HG02610 (cell line): ENCODE measurements at regions not wholly inside any gene's neighbourhood (a gene's known extent, or its start where the extent isn't known, plus 50 kb on each side); places are given as distances from the start of the nearest gene placed in this dataset.

Experiments used
- ATAC-seq: cut with Tn5 transposase; IDR thresholded peaks from one replicate; pipeline ENCODE4 v1.9.1; 2021; ENCODE audit warnings: mild to moderate bottlenecking, moderate library complexity; ENCODE audit not compliant: unreplicated experiment

- ATAC-seq: no peak
Measured at GRCh38 chr12:40551466-40551865, 140.8 kb upstream of the CNTN1 start.

GRCh38 chr12:40552868-40553267 is 139.4 kb upstream of the CNTN1 start:
- ATAC-seq: no peak

GRCh38 chr12:40557980-40558379 is 134.3 kb upstream of the CNTN1 start:
- no peak for ATAC-seq

GRCh38 chr12:40559865-40560264 is 132.4 kb upstream of the CNTN1 start:
- ATAC-seq: peak; percentile 56

GRCh38 chr12:40560848-40561247 is 131.4 kb upstream of the CNTN1 start:
- ATAC-seq: peak; percentile 31

GRCh38 chr12:40561395-40561966 is 130.8 kb upstream of the CNTN1 start:
- ATAC-seq: peak; percentile 61

- ATAC-seq: no peak
Measured at GRCh38 chr12:40565029-40565633, 127.1 kb upstream of the CNTN1 start.

GRCh38 chr12:40566271-40566670 is 126.0 kb upstream of the CNTN1 start:
- no peak for ATAC-seq

- ATAC-seq: no peak
Measured at GRCh38 chr12:40569626-40570179, 122.5 kb upstream of the CNTN1 start.

GRCh38 chr12:40573024-40573423 is 119.2 kb upstream of the CNTN1 start:
- no peak for ATAC-seq

GRCh38 chr12:40575987-40576386 is 116.3 kb upstream of the CNTN1 start:
- ATAC-seq: no peak

GRCh38 chr12:40577834-40578233 is 114.4 kb upstream of the CNTN1 start:
- ATAC-seq: no peak

- ATAC-seq: no peak
Measured at GRCh38 chr12:40579687-40580086, 112.6 kb upstream of the CNTN1 start.

- no peak for ATAC-seq
Measured at GRCh38 chr12:40580346-40580745, 111.9 kb upstream of the CNTN1 start.

GRCh38 chr12:40581889-40582288 is 110.3 kb upstream of the CNTN1 start:
- no peak for ATAC-seq

- no peak for ATAC-seq
Measured at GRCh38 chr12:40583743-40584142, 108.5 kb upstream of the CNTN1 start.

- no peak for ATAC-seq
Measured at GRCh38 chr12:40584763-40585162, 107.5 kb upstream of the CNTN1 start.

GRCh38 chr12:40586823-40587222 is 105.4 kb upstream of the CNTN1 start:
- no peak for ATAC-seq

GRCh38 chr12:40587421-40587820 is 104.8 kb upstream of the CNTN1 start:
- ATAC-seq: no peak

- ATAC-seq: no peak
Measured at GRCh38 chr12:40587970-40588369, 104.3 kb upstream of the CNTN1 start.

- ATAC-seq: no peak
Measured at GRCh38 chr12:40597133-40597532, 95.1 kb upstream of the CNTN1 start.

- no peak for ATAC-seq
Measured at GRCh38 chr12:40598073-40598472, 94.2 kb upstream of the CNTN1 start.

- no peak for ATAC-seq
Measured at GRCh38 chr12:40602562-40602961, 89.7 kb upstream of the CNTN1 start.
